ENCODE measurements at regions not wholly inside any gene's neighbourhood (a gene's known extent, or its start where the extent isn't known, plus 50 kb on each side); places are given as distances from the start of the nearest gene placed in this dataset.
"Not testable (repeated sequence)": the region's sequence is repeated elsewhere in the genome, so short reads cannot be mapped to it uniquely, and the experiment has no call there.

- DNase-seq (ENCODE audit: low read depth in 3 of 3), result no peak
Measured at GRCh38 chr2:83969085-83969484, 490.0 kb downstream of the SUCLG1 start.

GRCh38 chr2:83967854-83968253 is 491.2 kb downstream of the SUCLG1 start:
- DNase-seq (ENCODE audit: low read depth in 3 of 3), result no peak

GRCh38 chr2:83966946-83967345 is 492.1 kb downstream of the SUCLG1 start:
- not testable (repeated sequence) for DNase-seq (ENCODE audit: low read depth in 3 of 3)

- DNase-seq (ENCODE audit: low read depth in 3 of 3), result no peak
Measured at GRCh38 chr2:83961512-83961911, 497.6 kb downstream of the SUCLG1 start.

GRCh38 chr2:83960371-83960770 is 498.7 kb downstream of the SUCLG1 start:
- no peak for DNase-seq (ENCODE audit: low read depth in 3 of 3)

- no peak for DNase-seq (ENCODE audit: low read depth in 3 of 3)
Measured at GRCh38 chr2:83959266-83959665, 499.8 kb downstream of the SUCLG1 start.

- DNase-seq (ENCODE audit: low read depth in 3 of 3), result no peak
Measured at GRCh38 chr2:83956991-83957390, 502.1 kb downstream of the SUCLG1 start.

- DNase-seq (ENCODE audit: low read depth in 3 of 3), result no peak
Measured at GRCh38 chr2:83953697-83954096, 505.4 kb downstream of the SUCLG1 start.

- DNase-seq (ENCODE audit: low read depth in 3 of 3), result no peak
Measured at GRCh38 chr2:83951378-83951947, 507.6 kb downstream of the SUCLG1 start.

GRCh38 chr2:83949361-83949760 is 509.7 kb downstream of the SUCLG1 start:
- no peak for DNase-seq (ENCODE audit: low read depth in 3 of 3)

GRCh38 chr2:83944191-83944590 is 514.9 kb downstream of the SUCLG1 start:
- no peak for DNase-seq (ENCODE audit: low read depth in 3 of 3)

GRCh38 chr2:83943265-83943664 is 515.8 kb downstream of the SUCLG1 start:
- DNase-seq (ENCODE audit: low read depth in 3 of 3), result no peak

GRCh38 chr2:83941886-83942285 is 517.2 kb downstream of the SUCLG1 start:
- no peak for DNase-seq (ENCODE audit: low read depth in 3 of 3)

- DNase-seq (ENCODE audit: low read depth in 3 of 3), result no peak
Measured at GRCh38 chr2:83933749-83934148, 525.3 kb downstream of the SUCLG1 start.

GRCh38 chr2:83923531-83923930 is 535.5 kb downstream of the SUCLG1 start:
- DNase-seq (ENCODE audit: low read depth in 3 of 3), result no peak

GRCh38 chr2:83916559-83916958 is 542.5 kb downstream of the SUCLG1 start:
- DNase-seq (ENCODE audit: low read depth in 3 of 3), result no peak

- no peak for DNase-seq (ENCODE audit: low read depth in 3 of 3)
Measured at GRCh38 chr2:83915381-83915780, 543.7 kb downstream of the SUCLG1 start.

GRCh38 chr2:83908750-83909149 is 550.3 kb downstream of the SUCLG1 start:
- DNase-seq (ENCODE audit: low read depth in 3 of 3), result no peak

- DNase-seq (ENCODE audit: low read depth in 3 of 3), result no peak
Measured at GRCh38 chr2:83901317-83901716, 557.8 kb downstream of the SUCLG1 start.

GRCh38 chr2:83900862-83901261 is 558.2 kb downstream of the SUCLG1 start:
- DNase-seq (ENCODE audit: low read depth in 3 of 3), result no peak

GRCh38 chr2:83899271-83899670 is 559.8 kb downstream of the SUCLG1 start:
- DNase-seq (ENCODE audit: low read depth in 3 of 3), result no peak

- no peak for DNase-seq (ENCODE audit: low read depth in 3 of 3)
Measured at GRCh38 chr2:83894976-83895375, 564.1 kb downstream of the SUCLG1 start.

GRCh38 chr2:83887757-83888156 is 571.3 kb downstream of the SUCLG1 start:
- DNase-seq (ENCODE audit: low read depth in 3 of 3), result no peak

- no peak for DNase-seq (ENCODE audit: low read depth in 3 of 3)
Measured at GRCh38 chr2:83879127-83879526, 580.0 kb downstream of the SUCLG1 start.

All from stimulated activated CD4-positive, alpha-beta T cell treated with anti-CD3 and anti-CD28 coated beads, TNF-alpha, amount 100 ng/mL, for 4 hours (primary cell).